Suprapubic skin (tissue), 4 donors: ENCODE measurements at regions not wholly inside any gene's neighbourhood (a gene's known extent, or its start where the extent isn't known, plus 50 kb on each side); places are given as distances from the start of the nearest gene placed in this dataset.
A peak's percentile ranks its signal among the peaks of the same experiment; 100 is the strongest.

Experiments
- DNase-seq, 2 donors: peaks; one replicate each; pipeline ENCODE4 v3.0.0-alpha.2; 2019; ENCODE audit warnings: low spot score in 2 of 2
- H3K27ac ChIP-seq: fragments of 200-600 bp; sonication (generic); one replicate; pipeline ENCODE4 v1.5.1; 2019
- H3K27me3 ChIP-seq: fragments of 200-600 bp; sonication (generic); one replicate; pipeline ENCODE4 v1.5.1; 2019
- H3K36me3 ChIP-seq: fragments of 200-600 bp; sonication (generic); one replicate; pipeline ENCODE4 v1.5.1; 2019
- H3K4me1 ChIP-seq: fragments of 200-600 bp; sonication (generic); one replicate; pipeline ENCODE4 v1.5.1; 2019
- H3K4me3 ChIP-seq: fragments of 200-600 bp; sonication (generic); one replicate; pipeline ENCODE4 v1.5.1; 2019; ENCODE audit warnings: mild to moderate bottlenecking
- H3K9me3 ChIP-seq: fragments of 200-600 bp; sonication (generic); one replicate; pipeline ENCODE4 v1.5.1; 2019
- EP300 ChIP-seq: sonication (generic); formaldehyde crosslinking; IDR thresholded peaks from one replicate; pipeline ENCODE4 v1.6.1; 2017; ENCODE audit warnings: antibody characterized with exemption
- POLR2A ChIP-seq, 2 donors: fragments of 450-650 bp; IDR thresholded peaks; one replicate each; pipeline ENCODE4 v1.6.1; 2017; ENCODE audit warnings: antibody characterized with exemption in 2 of 2, mild to moderate bottlenecking in 2 of 2, moderate library complexity in 2 of 2
- POLR2AphosphoS5 ChIP-seq, 3 donors: sonication (generic); formaldehyde crosslinking; IDR thresholded peaks; one replicate each; pipeline ENCODE4 v1.6.1; 2017; ENCODE audit warnings: antibody characterized with exemption in 3 of 3
- WGBS: methylation state at CpG from one replicate; pipeline ENCODE4 v1.1.5; 2018; 5-methylcytosine and 5-hydroxymethylcytosine counted together
- TF ChIP-seq, protein P1 (sequence below), 2 donors: fragments of 200-600 bp in 1 of 2; fragments of 450-650 bp in 1 of 2; sonication (generic) in 1 of 2; IDR thresholded peaks; one replicate each; pipeline ENCODE4 v1.5.1; 2016 to 2019; ENCODE audit warnings: antibody characterized with exemption in 2 of 2, mild to moderate bottlenecking in 1 of 2, moderate library complexity in 1 of 2

- WGBS = 40% methylated on average over 3 of the region's 3 CpGs
- Histone ChIP-seq H3K9me3 (no peaks in the 10 kb centered on the region), H3K4me1 (no peaks in the 10 kb centered on the region), H3K27me3 (no peaks in the 10 kb centered on the region), H3K36me3 (no peaks in the 10 kb centered on the region), H3K27ac (no peak overlapping the region), H3K4me3 (no peak overlapping the region)
- DNase-seq = no peak
- no peak for TF ChIP-seq EP300
- no peak for TF ChIP-seq POLR2AphosphoS5 (IDR thresholded peaks at IDR 0.05)
- no peak for TF ChIP-seq POLR2A (IDR thresholded peaks at IDR 0.05)
- TF ChIP-seq, protein P1, sequence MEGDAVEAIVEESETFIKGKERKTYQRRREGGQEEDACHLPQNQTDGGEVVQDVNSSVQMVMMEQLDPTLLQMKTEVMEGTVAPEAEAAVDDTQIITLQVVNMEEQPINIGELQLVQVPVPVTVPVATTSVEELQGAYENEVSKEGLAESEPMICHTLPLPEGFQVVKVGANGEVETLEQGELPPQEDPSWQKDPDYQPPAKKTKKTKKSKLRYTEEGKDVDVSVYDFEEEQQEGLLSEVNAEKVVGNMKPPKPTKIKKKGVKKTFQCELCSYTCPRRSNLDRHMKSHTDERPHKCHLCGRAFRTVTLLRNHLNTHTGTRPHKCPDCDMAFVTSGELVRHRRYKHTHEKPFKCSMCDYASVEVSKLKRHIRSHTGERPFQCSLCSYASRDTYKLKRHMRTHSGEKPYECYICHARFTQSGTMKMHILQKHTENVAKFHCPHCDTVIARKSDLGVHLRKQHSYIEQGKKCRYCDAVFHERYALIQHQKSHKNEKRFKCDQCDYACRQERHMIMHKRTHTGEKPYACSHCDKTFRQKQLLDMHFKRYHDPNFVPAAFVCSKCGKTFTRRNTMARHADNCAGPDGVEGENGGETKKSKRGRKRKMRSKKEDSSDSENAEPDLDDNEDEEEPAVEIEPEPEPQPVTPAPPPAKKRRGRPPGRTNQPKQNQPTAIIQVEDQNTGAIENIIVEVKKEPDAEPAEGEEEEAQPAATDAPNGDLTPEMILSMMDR (IDR thresholded peaks at IDR 0.05) = no peak
These were observed 188.7 kb downstream of the GIPC2 start for GRCh38 chr1:78234496-78234895.

DNA sequence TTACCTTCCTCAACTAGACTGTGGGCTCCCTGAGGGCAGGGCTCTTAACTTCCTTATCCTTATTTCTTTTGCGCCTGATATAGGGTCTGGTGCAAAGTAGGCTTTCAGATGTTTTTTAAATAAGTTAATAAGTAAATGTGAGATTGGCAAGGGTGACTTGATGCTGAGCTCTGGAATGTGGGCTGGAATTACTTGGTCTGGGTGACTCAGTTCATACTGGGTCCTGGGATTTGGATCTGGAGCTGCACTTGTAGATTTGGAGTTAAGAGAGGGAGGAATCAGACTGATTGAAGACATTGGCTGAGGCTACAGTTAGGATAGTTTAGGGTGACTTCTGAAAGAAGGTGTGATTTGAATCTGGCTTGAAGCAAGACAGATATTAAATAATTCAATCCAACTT lies 190.9 kb downstream of the GIPC2 start:
- 89% methylated on average over 1 of the region's 1 CpG for WGBS
- no peak for DNase-seq
- H3K36me3 ChIP-seq = no peaks in the 10 kb centered on the region
- no peak overlapping the region for H3K4me3 ChIP-seq
- TF ChIP-seq POLR2A (IDR thresholded peaks at IDR 0.05) (no peak), EP300 (no peak), POLR2AphosphoS5 (IDR thresholded peaks at IDR 0.05) (no peak)
- TF ChIP-seq, protein P1 (IDR thresholded peaks at IDR 0.05) = no peak
- H3K27me3 ChIP-seq = no peaks in the 10 kb centered on the region
- H3K9me3 ChIP-seq = no peaks in the 10 kb centered on the region
- H3K4me1 ChIP-seq = no peaks in the 10 kb centered on the region
- no peak overlapping the region for H3K27ac ChIP-seq

DNA sequence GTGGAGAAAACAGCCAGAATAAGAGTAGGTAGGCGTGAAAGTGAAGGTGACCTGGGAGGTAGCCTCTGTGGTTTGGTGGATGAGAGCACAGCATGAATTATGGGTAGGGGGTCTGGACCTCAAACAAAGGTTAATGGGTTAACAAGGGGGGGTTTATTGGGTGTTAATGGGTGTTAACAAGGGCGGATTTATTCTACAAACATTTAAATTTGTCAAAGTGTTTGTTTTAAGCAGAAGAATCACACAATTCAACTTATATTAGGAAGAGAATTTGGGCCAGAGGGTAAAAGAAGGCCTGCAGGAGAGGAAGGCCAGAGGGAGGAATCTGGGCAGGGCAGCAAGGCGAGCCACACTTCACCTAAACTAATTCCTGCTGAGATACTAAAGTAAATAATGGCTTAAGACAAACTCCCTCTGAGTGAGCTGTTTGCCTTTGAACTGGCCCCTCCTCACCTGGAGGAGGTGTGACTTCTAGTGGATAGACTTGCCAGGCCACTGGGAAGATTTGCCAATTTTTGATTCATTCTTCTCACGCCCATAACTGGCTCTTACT lies 191.7 kb downstream of the GIPC2 start:
- no peak overlapping the region for H3K4me3 ChIP-seq
- no peak overlapping the region for H3K27ac ChIP-seq
- H3K9me3 ChIP-seq = no peaks in the 10 kb centered on the region
- no peaks in the 10 kb centered on the region for H3K36me3 ChIP-seq
- WGBS = 30% methylated on average over 4 of the region's 4 CpGs
- H3K27me3 ChIP-seq = no peaks in the 10 kb centered on the region
- DNase-seq = no peak
- TF ChIP-seq, protein P1 (IDR thresholded peaks at IDR 0.05) = no peak
- no peak for TF ChIP-seq EP300
- no peak for TF ChIP-seq POLR2AphosphoS5 (IDR thresholded peaks at IDR 0.05)
- TF ChIP-seq POLR2A (IDR thresholded peaks at IDR 0.05) = no peak
- H3K4me1 ChIP-seq = no peaks in the 10 kb centered on the region

GRCh38 chr1:78240191-78240590 lies 194.4 kb downstream of the GIPC2 start:
- no peaks in the 10 kb centered on the region for H3K4me1 ChIP-seq
- H3K36me3 ChIP-seq = no peaks in the 10 kb centered on the region
- no peak for DNase-seq
- peak overlapping the region; percentile 23 for H3K27ac ChIP-seq
- no peaks in the 10 kb centered on the region for H3K9me3 ChIP-seq
- H3K4me3 ChIP-seq = no peak overlapping the region
- WGBS = 69% methylated on average over 2 of the region's 2 CpGs
- TF ChIP-seq POLR2A (IDR thresholded peaks at IDR 0.05) (no peak), POLR2AphosphoS5 (IDR thresholded peaks at IDR 0.05) (no peak), EP300 (no peak)
- TF ChIP-seq, protein P1 (IDR thresholded peaks at IDR 0.05) = no peak
- no peaks in the 10 kb centered on the region for H3K27me3 ChIP-seq

DNA sequence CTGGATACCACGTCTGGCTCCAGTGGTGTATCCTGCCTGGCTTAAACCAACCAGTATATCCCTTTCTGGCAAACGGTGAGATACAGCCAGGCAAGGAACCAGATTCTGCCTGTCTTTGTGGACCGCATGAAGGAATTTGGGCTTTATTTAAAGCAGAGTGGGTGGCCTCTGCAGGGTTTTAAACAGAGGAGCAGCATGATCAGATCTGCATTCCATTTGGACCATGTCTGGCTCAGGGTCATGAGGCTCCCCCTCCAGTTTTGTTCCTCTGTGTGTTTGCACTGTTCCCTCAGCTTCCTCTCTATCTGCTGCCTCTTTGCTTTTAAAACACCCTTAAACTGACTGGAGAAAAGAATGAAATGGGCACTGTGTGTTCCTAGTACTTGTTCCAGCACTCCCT lies 195.0 kb downstream of the GIPC2 start:
- Histone ChIP-seq H3K36me3 (no peaks in the 10 kb centered on the region), H3K4me1 (no peaks in the 10 kb centered on the region), H3K27me3 (no peaks in the 10 kb centered on the region), H3K27ac (peak overlapping the region; percentile 23), H3K4me3 (no peak overlapping the region), H3K9me3 (no peaks in the 10 kb centered on the region)
- no peak for DNase-seq
- TF ChIP-seq, protein P1 (IDR thresholded peaks at IDR 0.05) = no peak
- no peak for TF ChIP-seq POLR2A (IDR thresholded peaks at IDR 0.05)
- TF ChIP-seq POLR2AphosphoS5 (IDR thresholded peaks at IDR 0.05) = no peak
- no peak for TF ChIP-seq EP300
- 33% methylated on average over 3 of the region's 3 CpGs for WGBS
